GM10266 (cell line): ENCODE measurements at regions not wholly inside any gene's neighbourhood (a gene's known extent, or its start where the extent isn't known, plus 50 kb on each side); places are given as distances from the start of the nearest gene placed in this dataset.

Source experiments
- DNase-seq: peaks from one replicate; pipeline ENCODE4 v3.0.0; 2012; ENCODE audit errors: extremely low spot score
- TF ChIP-seq, protein P1 (sequence below): IDR thresholded peaks from 2 replicates; pipeline ENCODE4 v1.5.1; 2012; ENCODE audit warnings: mild to moderate bottlenecking, low read depth; ENCODE audit not compliant: control insufficient read depth, insufficient read depth; ENCODE audit errors: missing control alignments

DNA sequence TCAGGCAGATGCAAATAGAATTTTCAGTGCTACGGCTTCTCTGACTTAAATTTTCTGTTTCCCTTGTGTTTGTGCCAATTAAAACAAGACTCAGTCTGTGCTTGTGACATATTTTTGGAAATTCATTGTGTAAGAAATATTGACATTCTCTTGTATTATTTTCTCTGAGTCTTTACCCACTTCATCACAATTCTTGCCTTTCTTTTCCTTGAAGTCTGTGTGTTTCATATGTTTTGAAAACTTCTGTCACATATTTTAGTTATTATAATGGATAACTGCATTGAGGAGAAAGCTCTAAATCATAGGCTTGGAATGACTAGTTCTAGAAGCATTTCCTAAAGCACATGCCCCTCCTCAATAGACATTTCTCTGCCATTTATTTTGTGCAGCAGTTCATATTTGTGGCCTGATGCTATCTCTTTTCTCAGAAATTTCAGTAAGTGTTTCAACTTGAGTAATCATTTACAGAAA, 206.6 kb downstream of the PALM2AKAP2 start:
- no peak for DNase-seq
- TF ChIP-seq, protein P1, sequence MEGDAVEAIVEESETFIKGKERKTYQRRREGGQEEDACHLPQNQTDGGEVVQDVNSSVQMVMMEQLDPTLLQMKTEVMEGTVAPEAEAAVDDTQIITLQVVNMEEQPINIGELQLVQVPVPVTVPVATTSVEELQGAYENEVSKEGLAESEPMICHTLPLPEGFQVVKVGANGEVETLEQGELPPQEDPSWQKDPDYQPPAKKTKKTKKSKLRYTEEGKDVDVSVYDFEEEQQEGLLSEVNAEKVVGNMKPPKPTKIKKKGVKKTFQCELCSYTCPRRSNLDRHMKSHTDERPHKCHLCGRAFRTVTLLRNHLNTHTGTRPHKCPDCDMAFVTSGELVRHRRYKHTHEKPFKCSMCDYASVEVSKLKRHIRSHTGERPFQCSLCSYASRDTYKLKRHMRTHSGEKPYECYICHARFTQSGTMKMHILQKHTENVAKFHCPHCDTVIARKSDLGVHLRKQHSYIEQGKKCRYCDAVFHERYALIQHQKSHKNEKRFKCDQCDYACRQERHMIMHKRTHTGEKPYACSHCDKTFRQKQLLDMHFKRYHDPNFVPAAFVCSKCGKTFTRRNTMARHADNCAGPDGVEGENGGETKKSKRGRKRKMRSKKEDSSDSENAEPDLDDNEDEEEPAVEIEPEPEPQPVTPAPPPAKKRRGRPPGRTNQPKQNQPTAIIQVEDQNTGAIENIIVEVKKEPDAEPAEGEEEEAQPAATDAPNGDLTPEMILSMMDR, result no peak

DNA sequence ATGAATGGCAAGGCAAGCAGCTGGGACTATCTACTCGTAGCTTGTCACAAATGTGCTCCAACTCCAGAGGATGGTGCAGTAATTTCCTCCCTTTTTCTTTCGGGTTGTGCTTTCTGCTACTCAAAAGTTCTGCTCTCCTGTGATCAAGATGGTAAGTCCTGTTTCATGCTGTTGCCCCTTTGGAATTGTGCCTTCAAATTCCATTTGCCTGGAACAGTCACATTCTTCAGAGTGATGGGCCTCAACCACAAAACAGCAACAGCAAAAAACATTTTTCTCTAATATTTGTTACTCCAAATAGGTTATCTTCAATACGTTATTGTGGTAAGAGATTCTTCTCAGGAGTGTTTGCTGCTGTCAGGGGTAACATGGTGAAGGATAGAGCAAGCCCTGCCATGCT, 209.3 kb downstream of the PALM2AKAP2 start:
- TF ChIP-seq, protein P1, result no peak
- DNase-seq, result no peak

DNA sequence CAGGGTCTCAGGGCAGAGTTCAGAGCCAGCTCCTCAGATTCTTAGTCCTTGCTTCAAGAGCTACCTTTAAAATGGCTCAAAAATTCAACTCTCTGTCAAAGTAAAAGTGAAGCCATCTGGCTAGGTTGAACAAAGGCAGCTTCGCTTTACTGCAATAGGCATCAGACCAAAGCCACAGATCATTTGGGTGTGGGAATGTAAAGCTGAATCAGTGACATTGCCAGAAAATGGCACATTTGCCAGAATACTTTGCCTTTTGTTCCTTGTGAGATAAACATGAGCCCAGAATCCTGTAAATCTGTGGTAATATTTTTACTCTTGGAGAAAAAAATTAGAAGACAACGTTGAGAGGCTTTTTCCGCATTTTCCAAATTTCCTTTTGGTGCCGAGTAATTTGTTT, 210.5 kb downstream of the PALM2AKAP2 start:
- DNase-seq, result no peak
- TF ChIP-seq, protein P1, result no peak

DNA sequence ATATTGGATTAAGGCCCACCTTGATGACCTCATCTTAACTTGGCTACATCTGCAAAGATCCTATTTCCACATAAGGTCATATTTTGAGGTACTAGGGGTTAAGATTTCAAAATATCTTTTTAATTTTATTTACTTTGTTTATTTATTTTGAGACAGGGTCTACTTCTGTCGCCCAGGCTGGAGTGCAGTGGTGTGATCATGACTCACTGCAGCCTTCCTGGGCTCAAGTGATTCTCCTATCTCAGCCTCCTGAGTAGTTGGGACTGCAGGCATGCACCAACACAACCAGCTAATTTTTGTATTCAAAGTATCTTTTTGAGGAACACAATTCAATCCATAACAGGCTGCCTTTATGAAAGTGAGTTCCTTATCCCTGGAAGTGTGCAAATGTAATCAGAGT, 212.3 kb downstream of the PALM2AKAP2 start:
- no peak for DNase-seq

DNA sequence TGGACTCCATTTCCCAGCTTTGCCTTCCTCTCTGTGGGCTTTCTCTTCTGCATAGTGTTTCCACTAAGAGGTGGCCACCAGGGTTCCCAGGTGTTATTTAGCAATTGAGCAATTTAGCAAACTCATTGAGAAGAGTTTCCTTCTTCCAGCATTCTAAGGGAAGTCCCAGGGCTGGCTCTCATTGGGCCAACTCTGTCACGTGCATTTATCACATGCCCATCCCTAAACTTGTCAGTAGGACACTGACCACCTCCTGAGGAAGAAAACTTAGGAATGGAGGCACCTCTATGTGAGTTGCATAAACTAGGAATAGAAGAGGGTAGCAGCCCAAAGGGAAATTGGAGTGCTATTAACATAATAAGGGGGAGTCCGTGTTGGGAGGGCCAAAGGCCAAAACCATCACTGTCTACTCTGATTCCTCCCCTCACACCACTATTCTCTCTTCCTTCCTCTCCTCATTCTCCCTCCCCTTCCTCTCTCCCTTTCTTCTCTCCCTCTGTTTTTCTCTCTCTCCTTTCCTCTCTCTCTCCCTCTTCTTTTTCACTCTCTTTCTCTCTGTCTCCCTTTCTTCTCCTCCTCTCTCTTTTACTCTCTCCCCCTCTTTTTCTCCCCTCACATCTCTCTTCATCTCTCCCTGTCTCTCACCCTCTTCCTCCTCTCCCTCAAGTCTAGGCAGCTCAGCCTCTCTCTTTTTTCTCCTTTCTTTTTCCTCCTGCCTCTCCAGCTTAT, 213.4 kb downstream of the PALM2AKAP2 start:
- DNase-seq, result no peak
- TF ChIP-seq, protein P1, result no peak

More for the DNA sequence above, 212.3 kb downstream of the PALM2AKAP2 start:
- TF ChIP-seq, protein P1, result no peak

DNA sequence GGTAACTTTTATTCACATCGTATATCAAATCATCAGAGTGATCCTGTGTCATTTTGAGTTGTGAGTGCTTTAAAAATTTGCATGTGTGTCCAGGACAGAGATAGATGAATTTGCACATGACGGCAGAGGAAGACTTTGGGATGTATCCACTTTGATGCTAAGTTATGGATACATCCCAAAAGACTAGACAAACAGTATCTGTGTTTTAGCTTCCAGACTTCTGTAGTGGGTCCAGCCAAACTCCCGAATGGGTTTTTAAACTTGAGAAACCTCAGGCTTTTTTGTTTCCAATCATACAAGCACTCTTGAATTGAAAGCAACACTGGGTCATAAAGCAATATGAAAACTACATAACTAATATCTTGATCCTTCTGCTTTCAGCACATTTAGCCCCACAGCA, 213.8 kb downstream of the C9orf152 start:
- TF ChIP-seq, protein P1, result no peak
- DNase-seq, result no peak

DNA sequence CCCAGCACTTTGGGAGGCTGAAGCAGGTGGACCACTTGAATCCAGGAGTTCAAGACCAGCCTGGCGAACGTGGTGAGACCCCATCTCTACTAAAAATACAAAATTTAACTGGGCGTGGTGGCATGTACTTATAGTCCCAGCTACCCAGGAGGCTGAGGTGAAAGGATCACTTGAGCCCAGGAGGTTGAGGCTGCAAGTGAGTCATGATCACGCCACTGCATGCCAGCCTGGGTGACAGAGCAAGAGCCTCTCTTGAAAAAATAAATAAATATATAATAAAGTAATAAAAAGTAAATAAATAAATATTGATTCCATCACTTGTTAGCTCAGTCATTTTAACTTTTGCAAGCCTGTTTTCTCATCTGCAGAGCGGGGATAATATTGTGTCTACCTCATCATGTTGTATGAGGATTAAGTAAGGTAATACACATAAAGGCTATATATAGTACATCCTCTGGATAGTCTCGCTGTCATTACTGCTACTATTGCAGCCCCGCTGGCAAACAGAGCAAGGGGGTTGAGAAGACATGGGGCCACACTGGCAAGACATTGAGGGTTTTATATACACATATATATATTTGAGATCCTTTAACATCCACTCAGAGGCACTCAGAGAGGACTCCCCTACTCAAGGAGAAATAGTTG, 210.9 kb downstream of the C9orf152 start:
- no peak for DNase-seq

More for the DNA sequence above, 210.9 kb downstream of the C9orf152 start:
- TF ChIP-seq, protein P1, result no peak
